ENCODE measurements at regions not wholly inside any gene's neighbourhood (a gene's known extent, or its start where the extent isn't known, plus 50 kb on each side); places are given as distances from the start of the nearest gene placed in this dataset.

DNA sequence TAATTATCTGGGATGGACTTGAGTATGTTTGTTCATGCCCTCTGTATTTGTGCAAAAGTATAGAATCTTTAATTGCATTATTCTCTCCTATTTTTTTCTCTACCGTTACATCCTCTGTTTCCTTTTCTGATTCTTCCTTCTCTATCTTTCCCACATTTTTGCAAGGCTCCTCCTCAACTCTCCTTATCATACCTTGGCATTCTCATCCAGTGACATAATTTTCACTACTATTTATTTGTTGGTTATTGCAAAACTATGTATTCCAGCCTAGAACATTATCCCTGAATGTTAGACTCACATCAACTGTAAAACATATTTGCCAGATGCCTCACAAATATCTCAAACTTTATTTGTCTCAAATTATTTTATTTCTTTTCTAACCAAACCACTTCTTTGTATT lies 381.9 kb downstream of the COL11A1 start:
- TF ChIP-seq ZFP3 (CRISPR knock-in tag; IDR thresholded peaks at IDR 0.05) (no peak), ZNF70 (CRISPR knock-in tag; IDR thresholded peaks at IDR 0.05) (no peak)
- TF ChIP-seq, protein P1, sequence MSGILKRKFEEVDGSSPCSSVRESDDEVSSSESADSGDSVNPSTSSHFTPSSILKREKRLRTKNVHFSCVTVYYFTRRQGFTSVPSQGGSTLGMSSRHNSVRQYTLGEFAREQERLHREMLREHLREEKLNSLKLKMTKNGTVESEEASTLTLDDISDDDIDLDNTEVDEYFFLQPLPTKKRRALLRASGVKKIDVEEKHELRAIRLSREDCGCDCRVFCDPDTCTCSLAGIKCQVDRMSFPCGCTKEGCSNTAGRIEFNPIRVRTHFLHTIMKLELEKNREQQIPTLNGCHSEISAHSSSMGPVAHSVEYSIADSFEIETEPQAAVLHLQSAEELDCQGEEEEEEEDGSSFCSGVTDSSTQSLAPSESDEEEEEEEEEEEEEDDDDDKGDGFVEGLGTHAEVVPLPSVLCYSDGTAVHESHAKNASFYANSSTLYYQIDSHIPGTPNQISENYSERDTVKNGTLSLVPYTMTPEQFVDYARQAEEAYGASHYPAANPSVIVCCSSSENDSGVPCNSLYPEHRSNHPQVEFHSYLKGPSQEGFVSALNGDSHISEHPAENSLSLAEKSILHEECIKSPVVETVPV (CRISPR knock-in tag; IDR thresholded peaks at IDR 0.05), result no peak
- TF ChIP-seq, protein P2, sequence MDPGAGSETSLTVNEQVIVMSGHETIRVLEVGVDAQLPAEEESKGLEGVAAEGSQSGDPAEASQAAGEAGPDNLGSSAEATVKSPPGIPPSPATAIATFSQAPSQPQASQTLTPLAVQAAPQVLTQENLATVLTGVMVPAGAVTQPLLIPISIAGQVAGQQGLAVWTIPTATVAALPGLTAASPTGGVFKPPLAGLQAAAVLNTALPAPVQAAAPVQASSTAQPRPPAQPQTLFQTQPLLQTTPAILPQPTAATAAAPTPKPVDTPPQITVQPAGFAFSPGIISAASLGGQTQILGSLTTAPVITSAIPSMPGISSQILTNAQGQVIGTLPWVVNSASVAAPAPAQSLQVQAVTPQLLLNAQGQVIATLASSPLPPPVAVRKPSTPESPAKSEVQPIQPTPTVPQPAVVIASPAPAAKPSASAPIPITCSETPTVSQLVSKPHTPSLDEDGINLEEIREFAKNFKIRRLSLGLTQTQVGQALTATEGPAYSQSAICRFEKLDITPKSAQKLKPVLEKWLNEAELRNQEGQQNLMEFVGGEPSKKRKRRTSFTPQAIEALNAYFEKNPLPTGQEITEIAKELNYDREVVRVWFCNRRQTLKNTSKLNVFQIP (CRISPR knock-in tag; IDR thresholded peaks at IDR 0.05; ENCODE audit: borderline replicate concordance, low read depth), result no peak

All from SK-N-SH treated with all-trans-retinoic acid at 6 μM for 48 hours (cell line).